Panc1 (cell line): ENCODE measurements at regions not wholly inside any gene's neighbourhood (a gene's known extent, or its start where the extent isn't known, plus 50 kb on each side); places are given as distances from the start of the nearest gene placed in this dataset.

ENCODE experiments used
- CTCF ChIP-seq: fragments of 450-650 bp; IDR thresholded peaks from 2 replicates; pipeline ENCODE4 v1.5.1; 2017; ENCODE audit warnings: mild to moderate bottlenecking
- POLR2AphosphoS5 ChIP-seq: IDR thresholded peaks from 2 replicates; pipeline ENCODE4 v1.6.1; 2012; ENCODE audit warnings: mild to moderate bottlenecking, low read depth, low read length, moderate library complexity

- TF ChIP-seq CTCF: no peak
- TF ChIP-seq POLR2AphosphoS5: no peak
These were observed 593.2 kb upstream of the CLINT1 start for GRCh38 chr5:158451993-158452672.
